ENCODE measurements at regions not wholly inside any gene's neighbourhood (a gene's known extent, or its start where the extent isn't known, plus 50 kb on each side); places are given as distances from the start of the nearest gene placed in this dataset.

DNA sequence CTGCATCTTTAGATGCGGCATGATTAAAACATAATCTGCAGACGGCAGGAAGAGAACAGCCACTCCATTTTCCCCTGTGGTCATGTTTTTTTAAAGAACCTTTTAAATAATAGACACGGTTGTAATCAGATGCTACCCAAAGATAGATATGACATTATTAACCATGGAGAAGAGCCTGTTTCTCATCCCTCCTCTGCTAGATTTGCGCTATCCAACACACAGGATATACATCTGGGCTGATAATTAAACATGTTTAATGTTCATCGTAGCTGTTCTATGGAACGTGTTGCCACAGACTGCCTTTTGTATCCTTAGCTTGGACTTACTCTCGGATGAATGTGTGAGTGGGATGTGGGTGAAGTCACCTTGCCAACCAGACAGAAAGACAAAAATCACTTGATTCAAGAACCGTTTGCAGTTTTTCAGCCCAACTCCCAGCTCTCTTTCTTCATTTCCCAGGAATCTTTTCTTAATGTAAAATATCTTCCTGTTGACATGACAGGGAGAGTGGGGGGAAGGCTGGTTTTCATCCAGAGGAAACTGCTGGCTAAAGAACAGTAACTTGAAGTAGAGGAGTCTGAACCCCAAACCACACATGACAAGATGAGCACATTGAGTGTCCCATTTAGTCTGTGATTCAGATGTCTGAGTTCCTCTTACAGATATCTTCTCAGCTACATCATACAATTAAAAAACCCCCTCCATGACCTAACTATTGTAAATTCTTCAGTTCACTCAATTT, 118.6 kb upstream of the PRICKLE2 start (continued):
- TF ChIP-seq, protein P1, sequence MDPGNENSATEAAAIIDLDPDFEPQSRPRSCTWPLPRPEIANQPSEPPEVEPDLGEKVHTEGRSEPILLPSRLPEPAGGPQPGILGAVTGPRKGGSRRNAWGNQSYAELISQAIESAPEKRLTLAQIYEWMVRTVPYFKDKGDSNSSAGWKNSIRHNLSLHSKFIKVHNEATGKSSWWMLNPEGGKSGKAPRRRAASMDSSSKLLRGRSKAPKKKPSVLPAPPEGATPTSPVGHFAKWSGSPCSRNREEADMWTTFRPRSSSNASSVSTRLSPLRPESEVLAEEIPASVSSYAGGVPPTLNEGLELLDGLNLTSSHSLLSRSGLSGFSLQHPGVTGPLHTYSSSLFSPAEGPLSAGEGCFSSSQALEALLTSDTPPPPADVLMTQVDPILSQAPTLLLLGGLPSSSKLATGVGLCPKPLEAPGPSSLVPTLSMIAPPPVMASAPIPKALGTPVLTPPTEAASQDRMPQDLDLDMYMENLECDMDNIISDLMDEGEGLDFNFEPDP (CRISPR knock-in tag; IDR thresholded peaks at IDR 0.05), result no peak
- no peak for TF ChIP-seq EHMT2 (IDR thresholded peaks at IDR 0.05)
- no peak for TF ChIP-seq ZNF644 (tag; IDR thresholded peaks at IDR 0.05; ENCODE audit: low read depth)
- TF ChIP-seq SAFB2 (IDR thresholded peaks at IDR 0.05; ENCODE audit: borderline replicate concordance, low read depth, low read length, severe bottlenecking), result no peak
- TF ChIP-seq, protein P2, sequence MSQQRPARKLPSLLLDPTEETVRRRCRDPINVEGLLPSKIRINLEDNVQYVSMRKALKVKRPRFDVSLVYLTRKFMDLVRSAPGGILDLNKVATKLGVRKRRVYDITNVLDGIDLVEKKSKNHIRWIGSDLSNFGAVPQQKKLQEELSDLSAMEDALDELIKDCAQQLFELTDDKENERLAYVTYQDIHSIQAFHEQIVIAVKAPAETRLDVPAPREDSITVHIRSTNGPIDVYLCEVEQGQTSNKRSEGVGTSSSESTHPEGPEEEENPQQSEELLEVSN (IDR thresholded peaks at IDR 0.05; ENCODE audit: borderline replicate concordance in 1 of 2, extremely low read depth in 1 of 2, insufficient read depth in 1 of 2, insufficient read length in 1 of 2, low read depth in 1 of 2, low read length in 1 of 2, poor library complexity in 1 of 2, severe bottlenecking in 1 of 2), result no peak
- TF ChIP-seq, protein P3, sequence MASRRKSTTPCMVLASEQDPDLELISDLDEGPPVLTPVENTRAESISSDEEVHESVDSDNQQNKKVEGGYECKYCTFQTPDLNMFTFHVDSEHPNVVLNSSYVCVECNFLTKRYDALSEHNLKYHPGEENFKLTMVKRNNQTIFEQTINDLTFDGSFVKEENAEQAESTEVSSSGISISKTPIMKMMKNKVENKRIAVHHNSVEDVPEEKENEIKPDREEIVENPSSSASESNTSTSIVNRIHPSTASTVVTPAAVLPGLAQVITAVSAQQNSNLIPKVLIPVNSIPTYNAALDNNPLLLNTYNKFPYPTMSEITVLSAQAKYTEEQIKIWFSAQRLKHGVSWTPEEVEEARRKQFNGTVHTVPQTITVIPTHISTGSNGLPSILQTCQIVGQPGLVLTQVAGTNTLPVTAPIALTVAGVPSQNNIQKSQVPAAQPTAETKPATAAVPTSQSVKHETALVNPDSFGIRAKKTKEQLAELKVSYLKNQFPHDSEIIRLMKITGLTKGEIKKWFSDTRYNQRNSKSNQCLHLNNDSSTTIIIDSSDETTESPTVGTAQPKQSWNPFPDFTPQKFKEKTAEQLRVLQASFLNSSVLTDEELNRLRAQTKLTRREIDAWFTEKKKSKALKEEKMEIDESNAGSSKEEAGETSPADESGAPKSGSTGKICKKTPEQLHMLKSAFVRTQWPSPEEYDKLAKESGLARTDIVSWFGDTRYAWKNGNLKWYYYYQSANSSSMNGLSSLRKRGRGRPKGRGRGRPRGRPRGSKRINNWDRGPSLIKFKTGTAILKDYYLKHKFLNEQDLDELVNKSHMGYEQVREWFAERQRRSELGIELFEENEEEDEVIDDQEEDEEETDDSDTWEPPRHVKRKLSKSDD (conservative IDR thresholded peaks at IDR 0.05; ENCODE audit: low read length), result no peak
